ENCODE measurements at regions not wholly inside any gene's neighbourhood (a gene's known extent, or its start where the extent isn't known, plus 50 kb on each side); places are given as distances from the start of the nearest gene placed in this dataset.

DNA sequence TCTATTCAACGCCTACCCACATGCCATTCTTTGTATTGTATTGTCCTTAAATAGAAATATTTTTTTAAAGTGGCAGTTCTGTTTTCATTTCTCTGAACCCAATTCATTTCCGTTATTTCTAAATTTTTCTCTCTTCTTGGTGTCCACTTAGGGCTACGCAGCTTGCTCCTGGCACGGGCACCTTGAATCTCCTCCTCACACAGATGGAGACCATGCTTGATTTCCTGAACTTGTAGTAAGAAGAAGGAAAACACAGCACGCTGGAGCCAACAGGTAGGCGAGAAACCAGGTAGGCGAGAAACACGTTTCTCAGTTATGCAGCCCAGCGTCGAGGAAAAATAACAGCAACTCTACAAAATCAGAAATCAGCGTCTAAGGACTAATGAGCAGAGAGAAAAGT, 428.9 kb downstream of the STK39 start:
- intact Hi-C loops (cut with DNase I): no loop called here
- Histone ChIP-seq H3K27ac (no peak overlapping the region), H3K4me3 (no peak overlapping the region), H3K27me3 (no peaks in the 10 kb centered on the region), H3K4me1 (ENCODE audit: insufficient read depth) (no peaks in the 10 kb centered on the region), H3K9me3 (no peaks in the 10 kb centered on the region), H3K36me3 (no peaks in the 10 kb centered on the region)
- TF ChIP-seq POLR2A (IDR thresholded peaks at IDR 0.05) (no peak), EP300 (IDR thresholded peaks at IDR 0.05) (no peak)
- TF ChIP-seq, protein P1, sequence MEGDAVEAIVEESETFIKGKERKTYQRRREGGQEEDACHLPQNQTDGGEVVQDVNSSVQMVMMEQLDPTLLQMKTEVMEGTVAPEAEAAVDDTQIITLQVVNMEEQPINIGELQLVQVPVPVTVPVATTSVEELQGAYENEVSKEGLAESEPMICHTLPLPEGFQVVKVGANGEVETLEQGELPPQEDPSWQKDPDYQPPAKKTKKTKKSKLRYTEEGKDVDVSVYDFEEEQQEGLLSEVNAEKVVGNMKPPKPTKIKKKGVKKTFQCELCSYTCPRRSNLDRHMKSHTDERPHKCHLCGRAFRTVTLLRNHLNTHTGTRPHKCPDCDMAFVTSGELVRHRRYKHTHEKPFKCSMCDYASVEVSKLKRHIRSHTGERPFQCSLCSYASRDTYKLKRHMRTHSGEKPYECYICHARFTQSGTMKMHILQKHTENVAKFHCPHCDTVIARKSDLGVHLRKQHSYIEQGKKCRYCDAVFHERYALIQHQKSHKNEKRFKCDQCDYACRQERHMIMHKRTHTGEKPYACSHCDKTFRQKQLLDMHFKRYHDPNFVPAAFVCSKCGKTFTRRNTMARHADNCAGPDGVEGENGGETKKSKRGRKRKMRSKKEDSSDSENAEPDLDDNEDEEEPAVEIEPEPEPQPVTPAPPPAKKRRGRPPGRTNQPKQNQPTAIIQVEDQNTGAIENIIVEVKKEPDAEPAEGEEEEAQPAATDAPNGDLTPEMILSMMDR (IDR thresholded peaks at IDR 0.05): no peak
- WGBS, 3 donors: 78 to 95% (median 93%) methylated on average over 11 of the region's 11 CpGs
- DNase-seq: no peak

DNA sequence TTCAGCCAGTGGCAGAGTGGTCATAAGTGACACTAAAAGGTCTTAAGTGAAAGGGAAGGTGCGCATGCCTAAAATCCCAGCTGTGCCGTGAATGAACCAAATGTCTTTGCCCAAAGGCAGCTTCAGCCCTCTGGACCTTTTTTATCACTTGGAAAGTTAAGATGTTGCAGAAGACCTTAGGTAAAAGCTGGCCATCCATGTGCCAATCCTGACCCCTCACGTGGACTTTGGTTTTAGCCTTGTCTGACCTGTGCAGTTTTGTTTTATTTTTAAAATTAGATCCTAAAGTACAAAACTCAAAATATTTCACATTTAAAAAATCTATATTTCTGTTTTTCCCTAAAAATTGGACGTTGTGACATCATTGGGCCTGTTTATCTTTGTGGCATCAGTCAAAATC, 429.5 kb downstream of the STK39 start:
- Histone ChIP-seq H3K4me3 (no peak overlapping the region), H3K36me3 (no peaks in the 10 kb centered on the region), H3K27me3 (no peaks in the 10 kb centered on the region), H3K4me1 (ENCODE audit: insufficient read depth) (no peaks in the 10 kb centered on the region), H3K9me3 (no peaks in the 10 kb centered on the region), H3K27ac (no peak overlapping the region)
- no peak for DNase-seq
- intact Hi-C loops (cut with DNase I): no loop called here
- 66 to 89% (median 88%) methylated on average over 4 of the region's 4 CpGs for WGBS, 3 donors
- TF ChIP-seq EP300 (IDR thresholded peaks at IDR 0.05) (no peak), POLR2A (IDR thresholded peaks at IDR 0.05) (no peak)
- TF ChIP-seq, protein P1 (IDR thresholded peaks at IDR 0.05): no peak

DNA sequence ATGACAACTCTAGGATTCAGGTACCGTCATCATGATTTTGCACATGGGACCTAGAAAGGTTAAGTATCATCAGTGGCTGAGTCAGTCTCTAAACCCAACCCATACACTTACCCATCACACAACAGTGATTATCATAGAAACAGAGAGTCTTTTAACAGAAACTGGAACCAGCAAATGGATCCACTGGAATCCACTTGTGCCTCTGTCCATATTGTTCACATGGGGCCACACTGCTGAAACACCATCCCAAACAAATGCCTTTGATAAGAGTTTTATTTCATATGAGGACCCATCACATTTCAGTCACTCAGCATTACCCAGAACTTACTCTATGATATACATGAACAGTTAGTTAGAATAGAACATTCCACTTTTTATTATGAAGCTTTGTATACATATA, 430.0 kb downstream of the STK39 start:
- no peaks in the 10 kb centered on the region for H3K9me3 ChIP-seq
- no peaks in the 10 kb centered on the region for H3K4me1 ChIP-seq (ENCODE audit: insufficient read depth)
- no peaks in the 10 kb centered on the region for H3K27me3 ChIP-seq
- H3K4me3 ChIP-seq: no peak overlapping the region
- no peaks in the 10 kb centered on the region for H3K36me3 ChIP-seq
- no peak for DNase-seq
- intact Hi-C loops (cut with DNase I): no loop called here
- WGBS, 3 donors: 50 to 100% (median 97%) methylated on average over 1 of the region's 1 CpG
- no peak overlapping the region for H3K27ac ChIP-seq
- TF ChIP-seq EP300 (IDR thresholded peaks at IDR 0.05) (no peak), POLR2A (IDR thresholded peaks at IDR 0.05) (no peak)
- TF ChIP-seq, protein P1 (IDR thresholded peaks at IDR 0.05): no peak

GRCh38 chr2:167816874-167817290, 430.5 kb downstream of the STK39 start:
- intact Hi-C loops (cut with DNase I): no loop called here
- no peak for DNase-seq
- Histone ChIP-seq H3K9me3 (no peaks in the 10 kb centered on the region), H3K4me1 (ENCODE audit: insufficient read depth) (no peaks in the 10 kb centered on the region), H3K36me3 (no peaks in the 10 kb centered on the region), H3K4me3 (no peak overlapping the region), H3K27ac (no peak overlapping the region), H3K27me3 (no peaks in the 10 kb centered on the region)
- TF ChIP-seq EP300 (IDR thresholded peaks at IDR 0.05) (no peak), POLR2A (IDR thresholded peaks at IDR 0.05) (no peak)
- TF ChIP-seq, protein P1 (IDR thresholded peaks at IDR 0.05): no peak
- WGBS, 3 donors: 15 to 29% (median 24%) methylated on average over 1 of the region's 1 CpG
